Uterus (tissue), 3 donors: ENCODE measurements at regions not wholly inside any gene's neighbourhood (a gene's known extent, or its start where the extent isn't known, plus 50 kb on each side); places are given as distances from the start of the nearest gene placed in this dataset.

Experiments
- DNase-seq, 2 donors: peaks; one replicate each; pipeline ENCODE4 v3.0.0-alpha.2; 2019 to 2020
- H3K27ac ChIP-seq, 2 donors: fragments of 200-600 bp; sonication (generic); 1 replicate in 1 of 2; 2 replicates in 1 of 2; pipeline ENCODE4 v1.5.1; 2016 to 2018
- H3K27me3 ChIP-seq, 2 donors: fragments of 200-600 bp; sonication (generic); one replicate each; pipeline ENCODE4 v1.5.1; 2018 to 2019; ENCODE audit warnings: control low read depth in 1 of 2
- H3K36me3 ChIP-seq, 2 donors: fragments of 200-600 bp; sonication (generic); one replicate each; pipeline ENCODE4 v1.5.1; 2019; ENCODE audit warnings: control low read depth in 1 of 2
- H3K4me1 ChIP-seq, 2 donors: fragments of 200-600 bp; sonication (generic); one replicate each; pipeline ENCODE4 v1.5.1; 2018 to 2019; ENCODE audit warnings: control low read depth in 1 of 2
- H3K4me3 ChIP-seq, 2 donors: fragments of 200-600 bp; sonication (generic); 1 replicate in 1 of 2; 2 replicates in 1 of 2; pipeline ENCODE4 v1.5.1; 2018 to 2019; ENCODE audit warnings: mild to moderate bottlenecking in 1 of 2
- H3K9me3 ChIP-seq, 2 donors: fragments of 200-600 bp; sonication (generic); one replicate each; pipeline ENCODE4 v1.5.1; 2019; ENCODE audit warnings: control low read depth in 1 of 2
- POLR2A ChIP-seq, 2 donors: fragments of 450-650 bp; IDR thresholded peaks; one replicate each; pipeline ENCODE4 v1.6.1; 2016; ENCODE audit warnings: antibody characterized with exemption in 2 of 2, mild to moderate bottlenecking in 1 of 2, moderate library complexity in 1 of 2
- intact Hi-C: fragments of 100-400 bp; cut with DNase I; formaldehyde crosslinking; loops from one replicate; pipeline ENCODE4 v1.15.1; 2023; ENCODE audit warnings: low total_unique reads
- TF ChIP-seq, protein P1 (sequence below), 4 experiments: fragments of 200-600 bp in 2 of 4; fragments of 450-650 bp in 2 of 4; sonication (generic) in 2 of 4; IDR thresholded peaks; one replicate each; pipeline ENCODE4 v1.5.1; 2016 to 2019; ENCODE audit warnings: antibody characterized with exemption in 4 of 4, mild to moderate bottlenecking in 2 of 4, moderate library complexity in 1 of 4
- donor health status: DM: yes; HTN: yes; CAD: no.

DNA sequence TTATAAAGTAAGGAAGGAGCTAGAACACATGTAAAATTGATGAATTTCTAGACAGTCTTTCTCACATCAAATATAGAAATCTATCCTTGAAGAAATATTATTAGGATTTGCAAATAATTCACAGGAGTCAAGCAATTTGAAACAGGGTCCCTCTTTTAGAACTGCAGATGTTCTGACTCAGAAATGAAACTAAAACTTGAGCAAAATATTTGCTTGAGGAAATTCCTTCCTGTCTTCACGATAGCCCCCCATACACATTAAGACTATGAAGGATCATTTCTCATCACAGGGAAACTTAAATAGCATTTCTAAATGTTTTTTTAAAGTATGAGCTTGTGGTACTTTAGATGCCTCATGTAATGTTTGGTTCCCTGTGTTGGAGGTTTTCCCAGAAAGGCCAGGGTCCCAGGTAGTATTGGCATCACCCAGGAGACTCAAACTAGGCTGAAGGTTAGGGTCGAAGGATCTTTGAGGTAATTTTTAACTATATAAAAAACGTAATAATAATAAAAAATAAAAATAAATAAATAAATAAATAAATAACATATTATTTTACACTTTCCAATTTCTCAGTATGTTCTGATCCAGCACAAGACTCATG is 144.0 kb upstream of the TBX18 start:
- TF ChIP-seq, protein P1, sequence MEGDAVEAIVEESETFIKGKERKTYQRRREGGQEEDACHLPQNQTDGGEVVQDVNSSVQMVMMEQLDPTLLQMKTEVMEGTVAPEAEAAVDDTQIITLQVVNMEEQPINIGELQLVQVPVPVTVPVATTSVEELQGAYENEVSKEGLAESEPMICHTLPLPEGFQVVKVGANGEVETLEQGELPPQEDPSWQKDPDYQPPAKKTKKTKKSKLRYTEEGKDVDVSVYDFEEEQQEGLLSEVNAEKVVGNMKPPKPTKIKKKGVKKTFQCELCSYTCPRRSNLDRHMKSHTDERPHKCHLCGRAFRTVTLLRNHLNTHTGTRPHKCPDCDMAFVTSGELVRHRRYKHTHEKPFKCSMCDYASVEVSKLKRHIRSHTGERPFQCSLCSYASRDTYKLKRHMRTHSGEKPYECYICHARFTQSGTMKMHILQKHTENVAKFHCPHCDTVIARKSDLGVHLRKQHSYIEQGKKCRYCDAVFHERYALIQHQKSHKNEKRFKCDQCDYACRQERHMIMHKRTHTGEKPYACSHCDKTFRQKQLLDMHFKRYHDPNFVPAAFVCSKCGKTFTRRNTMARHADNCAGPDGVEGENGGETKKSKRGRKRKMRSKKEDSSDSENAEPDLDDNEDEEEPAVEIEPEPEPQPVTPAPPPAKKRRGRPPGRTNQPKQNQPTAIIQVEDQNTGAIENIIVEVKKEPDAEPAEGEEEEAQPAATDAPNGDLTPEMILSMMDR (IDR thresholded peaks at IDR 0.05) = no peak
- no peaks in the 10 kb centered on the region for H3K36me3 ChIP-seq
- intact Hi-C loops = no loop called here
- H3K27ac ChIP-seq = no peak overlapping the region
- no peaks in the 10 kb centered on the region for H3K4me1 ChIP-seq
- no peak overlapping the region for H3K4me3 ChIP-seq
- no peaks in the 10 kb centered on the region for H3K9me3 ChIP-seq
- no peak for DNase-seq
- H3K27me3 ChIP-seq = no peaks in the 10 kb centered on the region

DNA sequence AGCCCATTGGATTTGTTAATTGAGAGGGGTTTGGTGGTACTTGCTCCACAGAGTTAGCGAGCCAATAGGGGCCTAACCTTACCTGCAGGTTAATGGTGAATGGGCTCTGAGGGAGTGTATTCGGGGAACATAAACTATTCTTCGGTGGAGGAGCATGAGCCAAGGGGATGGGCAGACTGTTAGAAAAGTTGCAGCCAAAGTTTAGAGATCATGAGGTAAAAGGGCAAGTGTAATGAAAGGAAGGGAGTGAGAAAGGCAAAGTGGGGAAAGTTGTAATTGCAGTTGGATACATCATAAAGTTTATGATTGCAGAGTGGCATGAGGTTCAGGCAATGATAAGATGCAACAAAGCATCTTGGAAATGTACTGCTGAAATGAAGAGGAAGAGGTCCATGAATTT is 142.1 kb upstream of the TBX18 start:
- Histone ChIP-seq H3K4me3 (no peak overlapping the region), H3K4me1 (no peaks in the 10 kb centered on the region), H3K36me3 (no peaks in the 10 kb centered on the region), H3K27me3 (no peaks in the 10 kb centered on the region), H3K27ac (no peak overlapping the region), H3K9me3 (no peaks in the 10 kb centered on the region)
- no peak for DNase-seq
- intact Hi-C loops = no loop called here
- no peak for TF ChIP-seq POLR2A (IDR thresholded peaks at IDR 0.05)
- TF ChIP-seq, protein P1 (IDR thresholded peaks at IDR 0.05) = no peak

DNA sequence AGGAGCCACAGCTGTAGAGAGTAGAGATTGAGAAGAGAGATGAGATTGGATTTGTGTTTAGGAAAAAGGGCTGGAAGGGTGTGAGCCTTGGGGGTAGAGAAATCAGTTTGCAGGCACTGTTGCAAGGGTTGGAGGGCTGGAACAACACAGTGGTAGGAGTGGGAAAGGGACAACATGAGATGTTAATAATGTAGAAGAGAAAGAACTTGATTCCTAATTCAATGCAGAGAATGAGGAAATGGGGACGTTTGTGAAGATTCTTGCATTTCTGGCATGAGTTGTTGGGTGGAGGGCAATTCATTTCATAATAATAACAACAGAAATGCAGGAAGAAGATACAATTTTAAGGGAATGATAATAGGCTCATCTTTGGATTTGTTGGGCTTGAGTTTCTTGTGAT is 141.4 kb upstream of the TBX18 start:
- intact Hi-C loops = no loop called here

DNA sequence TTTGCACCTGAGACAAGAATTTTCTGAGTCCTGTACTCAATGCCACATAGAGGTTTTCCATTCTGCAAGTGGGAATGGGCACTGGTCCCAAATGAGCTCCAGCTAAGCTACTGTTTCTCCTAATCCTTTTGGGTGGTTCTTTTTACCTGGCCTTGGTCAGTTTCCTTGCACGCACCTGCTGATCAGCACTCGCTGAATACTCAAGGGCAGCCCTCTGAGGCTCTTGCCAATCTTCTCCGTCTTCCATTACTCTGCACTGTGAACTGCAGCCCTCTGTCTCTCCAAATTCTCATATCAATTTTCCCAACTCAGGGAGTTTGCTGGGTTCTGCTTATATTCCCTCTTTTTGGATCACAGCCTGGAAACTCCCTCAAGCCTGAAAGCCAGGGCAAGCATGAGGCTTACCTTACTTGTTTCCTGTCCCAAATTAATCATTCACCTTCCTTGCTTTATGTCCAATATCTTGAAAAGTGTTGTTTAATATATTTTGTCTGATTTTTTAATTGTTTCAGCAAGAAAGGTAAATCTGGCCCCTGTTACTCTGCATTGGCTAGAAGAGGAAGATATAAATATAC is 138.0 kb upstream of the TBX18 start:
- intact Hi-C loops = no loop called here
- H3K27me3 ChIP-seq = no peaks in the 10 kb centered on the region
- H3K36me3 ChIP-seq = no peaks in the 10 kb centered on the region
- TF ChIP-seq POLR2A (IDR thresholded peaks at IDR 0.05) = no peak
- TF ChIP-seq, protein P1 (IDR thresholded peaks at IDR 0.05) = no peak
- no peaks in the 10 kb centered on the region for H3K4me1 ChIP-seq
- no peak for DNase-seq
- H3K9me3 ChIP-seq = no peaks in the 10 kb centered on the region
- no peak overlapping the region for H3K27ac ChIP-seq
- H3K4me3 ChIP-seq = no peak overlapping the region

More for the DNA sequence above, 141.4 kb upstream of the TBX18 start:
- Histone ChIP-seq H3K27ac (no peak overlapping the region), H3K4me1 (no peaks in the 10 kb centered on the region), H3K4me3 (no peak overlapping the region), H3K27me3 (no peaks in the 10 kb centered on the region), H3K36me3 (no peaks in the 10 kb centered on the region), H3K9me3 (no peaks in the 10 kb centered on the region)
- TF ChIP-seq, protein P1 (IDR thresholded peaks at IDR 0.05) = no peak
- no peak for DNase-seq

DNA sequence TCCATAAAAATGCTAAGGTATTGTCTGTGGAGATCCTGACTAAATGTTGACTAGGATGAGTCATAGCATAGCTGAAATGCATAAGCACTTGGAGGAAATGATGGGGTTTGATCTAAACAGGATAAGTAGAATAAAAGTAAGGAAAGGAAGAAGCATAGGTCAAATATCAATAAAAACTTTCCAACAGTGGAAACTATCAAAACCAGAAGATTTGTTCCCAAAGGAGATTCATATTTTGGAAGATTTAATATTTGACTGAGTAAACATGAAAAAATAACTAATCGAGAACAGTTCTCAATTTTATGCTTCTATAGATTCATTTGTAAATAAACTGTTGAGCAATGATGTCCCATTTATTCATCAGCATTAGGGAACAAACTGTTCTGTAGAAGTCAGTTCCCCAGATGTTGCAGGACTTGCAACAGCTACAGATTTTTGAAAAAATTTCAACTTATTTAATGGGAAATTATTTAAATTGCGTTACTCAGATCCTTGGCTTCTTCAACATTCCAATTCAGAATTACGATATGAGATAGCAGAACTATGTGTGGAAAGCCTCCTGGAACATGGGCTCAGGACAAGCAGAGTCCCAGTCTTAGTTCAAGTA is 133.7 kb upstream of the TBX18 start:
- Histone ChIP-seq H3K4me1 (no peaks in the 10 kb centered on the region), H3K27me3 (no peaks in the 10 kb centered on the region), H3K9me3 (no peaks in the 10 kb centered on the region), H3K36me3 (no peaks in the 10 kb centered on the region), H3K27ac (no peak overlapping the region), H3K4me3 (no peak overlapping the region)
- no peak for TF ChIP-seq POLR2A (IDR thresholded peaks at IDR 0.05)
- TF ChIP-seq, protein P1 (IDR thresholded peaks at IDR 0.05) = no peak
- intact Hi-C loops = no loop called here
- DNase-seq = no peak
